CD4-positive, alpha-beta T cell treated with Interleukin-1 beta for 1 hour (primary cell): ENCODE measurements at regions not wholly inside any gene's neighbourhood (a gene's known extent, or its start where the extent isn't known, plus 50 kb on each side); places are given as distances from the start of the nearest gene placed in this dataset.

Experiments used
- DNase-seq, 2 donors: peaks; one replicate each; pipeline ENCODE4 v3.0.0-alpha.2; 2020 to 2022

GRCh38 chr11:8740129-8740528, 57.5 kb downstream of the RPL27A start:
- DNase-seq: no peak

GRCh38 chr11:8744423-8744822, 61.8 kb downstream of the RPL27A start:
- DNase-seq: no peak

- no peak for DNase-seq
These were observed 63.0 kb downstream of the RPL27A start for GRCh38 chr11:8745431-8746253.

- DNase-seq: no peak
These were observed 63.9 kb downstream of the RPL27A start for GRCh38 chr11:8746331-8746974.

- DNase-seq: no peak
These were observed 64.6 kb downstream of the RPL27A start for GRCh38 chr11:8747173-8747572.

GRCh38 chr11:8748317-8748716, 65.7 kb downstream of the RPL27A start:
- DNase-seq: no peak

GRCh38 chr11:8749202-8749601, 66.6 kb downstream of the RPL27A start:
- no peak for DNase-seq

GRCh38 chr11:8754241-8754640, 71.6 kb downstream of the RPL27A start:
- no peak for DNase-seq

- no peak for DNase-seq
These were observed 73.6 kb downstream of the RPL27A start for GRCh38 chr11:8756201-8756600.

- no peak for DNase-seq
These were observed 74.5 kb downstream of the RPL27A start for GRCh38 chr11:8757047-8757446.

- DNase-seq: no peak
These were observed 74.9 kb downstream of the RPL27A start for GRCh38 chr11:8757533-8757932.

- DNase-seq: no peak
These were observed 76.1 kb downstream of the RPL27A start for GRCh38 chr11:8758619-8759169.

GRCh38 chr11:8759634-8760033, 77.0 kb downstream of the RPL27A start:
- no peak for DNase-seq

GRCh38 chr11:8760896-8761295, 78.3 kb downstream of the RPL27A start:
- no peak for DNase-seq

- no peak for DNase-seq
These were observed 80.6 kb downstream of the RPL27A start for GRCh38 chr11:8763070-8763685.

GRCh38 chr11:8765294-8765693, 82.7 kb downstream of the RPL27A start:
- no peak for DNase-seq

- no peak for DNase-seq
These were observed 83.7 kb downstream of the RPL27A start for GRCh38 chr11:8766043-8766987.

- no peak for DNase-seq
These were observed 84.4 kb downstream of the RPL27A start for GRCh38 chr11:8766988-8767374.

GRCh38 chr11:8767466-8768142, 85.0 kb downstream of the RPL27A start:
- DNase-seq: no peak

GRCh38 chr11:8768625-8769333, 86.2 kb downstream of the RPL27A start:
- no peak for DNase-seq
